BLaER1 treated with 17β-estradiol and CSF1 and Interleukin-3, amounts not matched to agents 10 nM and 100 nM (cell line): ENCODE measurements at regions not wholly inside any gene's neighbourhood (a gene's known extent, or its start where the extent isn't known, plus 50 kb on each side); places are given as distances from the start of the nearest gene placed in this dataset.
A peak's percentile ranks its signal among the peaks of the same experiment; 100 is the strongest.

ENCODE experiments used
- H3K27ac ChIP-seq, 11 experiments: shearing (Covaris generic); formaldehyde crosslinking; 2 replicates each; pipeline ENCODE4 v1.8.1; 2022
- H3K27me3 ChIP-seq, 11 experiments: shearing (Covaris generic); formaldehyde crosslinking; 2 replicates each; pipeline ENCODE4 v1.8.1; 2022
- H3K36me3 ChIP-seq, 11 experiments: shearing (Covaris generic); formaldehyde crosslinking; 2 replicates each; pipeline ENCODE4 v1.8.1; 2022
- H3K4me1 ChIP-seq, 10 experiments: shearing (Covaris generic); formaldehyde crosslinking; 2 replicates each; pipeline ENCODE4 v1.8.1; 2022
- H3K4me2 ChIP-seq, 11 experiments: shearing (Covaris generic); formaldehyde crosslinking; 2 replicates each; pipeline ENCODE4 v1.8.1; 2022
- H3K4me3 ChIP-seq, 10 experiments: shearing (Covaris generic); formaldehyde crosslinking; 2 replicates each; pipeline ENCODE4 v1.8.1; 2022
- H3K9ac ChIP-seq, 11 experiments: shearing (Covaris generic); formaldehyde crosslinking; 2 replicates each; pipeline ENCODE4 v1.8.1; 2022
- H3K9me3 ChIP-seq, 11 experiments: shearing (Covaris generic); formaldehyde crosslinking; replicated peaks in 1 of 11; 2 replicates each; pipeline ENCODE4 v1.8.1; 2022
- H4K20me1 ChIP-seq, 11 experiments: shearing (Covaris generic); formaldehyde crosslinking; 2 replicates each; pipeline ENCODE4 v1.8.1; 2022
- Cebpa-rat ChIP-seq, 11 experiments: shearing (Covaris generic); IDR thresholded peaks; 2 replicates each; pipeline ENCODE4 v1.8.1; 2022

GRCh38 chr4:81714291-81714690 lies 242.6 kb upstream of the RASGEF1B start:
- H3K4me2 ChIP-seq, result no peak overlapping the region
- TF ChIP-seq Cebpa-rat (IDR thresholded peaks at IDR 0.05), result no peak
- no peak overlapping the region for H3K4me3 ChIP-seq
- H4K20me1 ChIP-seq, result no peaks in the 10 kb centered on the region
- no peak overlapping the region for H3K9ac ChIP-seq
- no peaks in the 10 kb centered on the region for H3K27me3 ChIP-seq
- peaks cover 0 to 7% (median 0%) of the 10 kb centered on the region in 11 experiments; a peak in 4 of 22 replicates for H3K9me3 ChIP-seq
- H3K36me3 ChIP-seq, result no peaks in the 10 kb centered on the region
- peaks cover 0 to 13% (median 4%) of the 10 kb centered on the region in 10 experiments; a peak in 9 of 20 replicates for H3K4me1 ChIP-seq
- H3K27ac ChIP-seq, result no peak overlapping the region

DNA sequence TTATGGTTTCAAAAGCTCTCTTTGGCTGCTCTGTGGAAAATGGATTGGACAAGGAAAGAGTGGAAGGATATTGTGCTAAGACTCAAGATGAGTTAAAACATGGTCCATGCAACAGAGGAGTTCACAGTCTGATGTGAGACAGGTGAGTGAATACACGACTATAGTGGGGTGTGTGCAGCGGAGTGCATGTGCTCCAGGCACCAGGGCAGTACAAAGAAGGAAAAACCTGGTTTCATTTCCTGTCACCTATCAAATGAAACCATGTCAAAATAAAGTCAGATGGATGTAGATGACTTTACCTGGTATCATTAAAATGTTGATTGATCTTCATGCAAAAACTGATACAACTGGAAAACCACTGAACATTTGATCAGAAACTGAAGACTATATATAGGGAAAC lies 241.0 kb upstream of the RASGEF1B start:
- Histone ChIP-seq H3K9me3 (peaks cover 0 to 12% (median 5%) of the 10 kb centered on the region in 11 experiments; a peak in 9 of 22 replicates), H3K27me3 (no peaks in the 10 kb centered on the region), H3K27ac (no peak overlapping the region), H4K20me1 (no peaks in the 10 kb centered on the region), H3K9ac (no peak overlapping the region), H3K4me2 (0 out of 22 replicates have a peak overlapping the region, but pooled peaks of 1 of the 11 experiments have one; percentile 82), H3K4me1 (peaks cover 0 to 13% (median 4%) of the 10 kb centered on the region in 10 experiments; a peak in 9 of 20 replicates), H3K36me3 (no peaks in the 10 kb centered on the region), H3K4me3 (no peak overlapping the region)
- no peak for TF ChIP-seq Cebpa-rat (IDR thresholded peaks at IDR 0.05)

GRCh38 chr4:81704461-81704860 lies 232.8 kb upstream of the RASGEF1B start:
- H3K9ac ChIP-seq, result no peak overlapping the region
- H3K9me3 ChIP-seq, result peaks cover 0 to 7% (median 5%) of the 10 kb centered on the region in 11 experiments; a peak in 7 of 22 replicates
- no peak overlapping the region for H3K4me2 ChIP-seq
- no peaks in the 10 kb centered on the region for H3K27me3 ChIP-seq
- no peak overlapping the region for H3K4me3 ChIP-seq
- H3K27ac ChIP-seq, result no peak overlapping the region
- peaks cover 0 to 10% (median 0%) of the 10 kb centered on the region in 10 experiments; a peak in 4 of 20 replicates for H3K4me1 ChIP-seq
- H3K36me3 ChIP-seq, result no peaks in the 10 kb centered on the region
- no peak for TF ChIP-seq Cebpa-rat (IDR thresholded peaks at IDR 0.05)
- no peaks in the 10 kb centered on the region for H4K20me1 ChIP-seq

- no peak for TF ChIP-seq Cebpa-rat (IDR thresholded peaks at IDR 0.05)
- no peaks in the 10 kb centered on the region for H3K9me3 ChIP-seq
- no peaks in the 10 kb centered on the region for H3K27me3 ChIP-seq
- H4K20me1 ChIP-seq, result no peaks in the 10 kb centered on the region
- peak overlapping the region in 3 of 11 experiments; percentile 6 to 23 (median 18); a peak in 2 of 22 replicates for H3K4me2 ChIP-seq
- H3K4me3 ChIP-seq, result no peak overlapping the region
- no peak overlapping the region for H3K9ac ChIP-seq
- peaks cover 0 to 46% (median 7%) of the 10 kb centered on the region in 10 experiments; a peak in 11 of 20 replicates for H3K4me1 ChIP-seq
- H3K27ac ChIP-seq, result no peak overlapping the region
- no peaks in the 10 kb centered on the region for H3K36me3 ChIP-seq
Measured at GRCh38 chr4:81700189-81700588, 228.5 kb upstream of the RASGEF1B start.

GRCh38 chr4:81698538-81699296 lies 227.0 kb upstream of the RASGEF1B start:
- Histone ChIP-seq H3K9me3 (no peaks in the 10 kb centered on the region), H3K4me2 (peak overlapping the region in 8 of 11 experiments; percentile 1 to 39 (median 10); a peak in 7 of 22 replicates), H3K27ac (peak overlapping the region in 1 of 11 experiments; percentile 26; a peak in 1 of 22 replicates), H4K20me1 (no peaks in the 10 kb centered on the region), H3K4me3 (no peak overlapping the region), H3K4me1 (peaks cover 12 to 61% (median 19%) of the 10 kb centered on the region in 10 experiments), H3K9ac (no peak overlapping the region), H3K36me3 (no peaks in the 10 kb centered on the region), H3K27me3 (no peaks in the 10 kb centered on the region)
- no peak for TF ChIP-seq Cebpa-rat (IDR thresholded peaks at IDR 0.05)

GRCh38 chr4:81694176-81694913 lies 222.6 kb upstream of the RASGEF1B start:
- H3K4me2 ChIP-seq, result peak overlapping the region; percentile 23 to 75 (median 64); a peak in 21 of 22 replicates
- H4K20me1 ChIP-seq, result no peaks in the 10 kb centered on the region
- H3K9me3 ChIP-seq, result no peaks in the 10 kb centered on the region
- no peaks in the 10 kb centered on the region for H3K27me3 ChIP-seq
- no peaks in the 10 kb centered on the region for H3K36me3 ChIP-seq
- peak overlapping the region in 8 of 11 experiments; percentile 7 to 70 (median 40); a peak in 12 of 22 replicates for H3K9ac ChIP-seq
- H3K4me3 ChIP-seq, result peak overlapping the region in 1 of 10 experiments; percentile 1; a peak in 1 of 20 replicates
- peak overlapping the region; percentile 42 to 87 (median 71); a peak in 21 of 22 replicates for H3K27ac ChIP-seq
- peaks cover 33 to 80% (median 41%) of the 10 kb centered on the region in 10 experiments for H3K4me1 ChIP-seq
- no peak for TF ChIP-seq Cebpa-rat (IDR thresholded peaks at IDR 0.05)

GRCh38 chr4:81690871-81691270 lies 219.2 kb upstream of the RASGEF1B start:
- Histone ChIP-seq H3K27me3 (no peaks in the 10 kb centered on the region), H3K4me1 (peaks cover 33 to 53% (median 36%) of the 10 kb centered on the region in 10 experiments), H3K4me2 (peak overlapping the region in 9 of 11 experiments; percentile 7 to 63 (median 49); a peak in 16 of 22 replicates), H3K9me3 (no peaks in the 10 kb centered on the region), H3K9ac (no peak overlapping the region), H4K20me1 (no peaks in the 10 kb centered on the region), H3K36me3 (no peaks in the 10 kb centered on the region), H3K4me3 (no peak overlapping the region), H3K27ac (0 out of 22 replicates have a peak overlapping the region, but pooled peaks of 1 of the 11 experiments have one; percentile 2)
- no peak for TF ChIP-seq Cebpa-rat (IDR thresholded peaks at IDR 0.05)

DNA sequence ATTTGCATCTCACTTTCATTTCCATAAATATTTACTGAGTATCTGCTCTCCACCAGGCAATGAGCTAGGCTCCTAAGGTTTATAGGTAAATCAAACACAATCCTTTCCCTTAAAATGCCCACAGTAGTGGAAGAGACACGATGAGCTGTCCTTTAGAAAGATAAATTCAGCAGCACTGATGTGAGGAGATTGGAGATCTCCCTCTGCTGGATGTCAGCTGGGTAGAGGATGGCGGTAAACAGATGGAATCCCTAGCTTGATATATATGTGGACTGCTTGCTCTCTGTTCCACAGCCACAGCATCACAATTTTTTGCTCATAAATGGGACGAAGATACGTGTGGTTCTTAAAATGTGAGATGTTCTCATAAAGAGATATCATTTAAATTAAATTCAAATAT lies 216.4 kb upstream of the RASGEF1B start:
- H3K4me2 ChIP-seq, result no peak overlapping the region
- no peaks in the 10 kb centered on the region for H4K20me1 ChIP-seq
- H3K4me1 ChIP-seq, result peaks cover 7 to 25% (median 19%) of the 10 kb centered on the region in 10 experiments
- H3K27me3 ChIP-seq, result no peaks in the 10 kb centered on the region
- H3K9ac ChIP-seq, result no peak overlapping the region
- no peak overlapping the region for H3K27ac ChIP-seq
- no peaks in the 10 kb centered on the region for H3K36me3 ChIP-seq
- H3K4me3 ChIP-seq, result no peak overlapping the region
- H3K9me3 ChIP-seq, result no peaks in the 10 kb centered on the region
- TF ChIP-seq Cebpa-rat (IDR thresholded peaks at IDR 0.05), result no peak

DNA sequence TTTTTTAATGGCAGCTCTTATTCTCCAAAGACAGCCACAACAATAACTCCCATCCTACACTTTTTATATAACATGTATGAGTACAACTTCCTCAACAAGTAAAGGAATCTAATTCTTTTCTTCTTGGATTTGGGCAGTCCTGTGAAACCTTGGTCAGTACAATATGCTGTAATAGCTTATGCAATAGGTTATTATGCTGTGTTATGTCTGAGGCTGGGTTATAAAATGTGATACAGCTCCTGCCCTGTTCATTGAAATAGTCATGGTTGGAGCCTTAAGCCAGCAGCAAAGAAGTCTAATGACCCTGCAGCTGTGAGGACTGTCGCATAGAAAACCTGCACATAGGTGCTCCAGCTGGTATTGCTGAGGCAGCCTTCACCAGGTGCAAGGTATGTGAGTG lies 215.8 kb upstream of the RASGEF1B start:
- Histone ChIP-seq H3K4me1 (peaks cover under 1 to 21% (median 16%) of the 10 kb centered on the region in 10 experiments; a peak in 17 of 20 replicates), H3K36me3 (no peaks in the 10 kb centered on the region), H4K20me1 (no peaks in the 10 kb centered on the region), H3K4me2 (no peak overlapping the region; a peak in 1 of 22 replicates), H3K9ac (no peak overlapping the region), H3K9me3 (no peaks in the 10 kb centered on the region), H3K27ac (no peak overlapping the region), H3K4me3 (no peak overlapping the region), H3K27me3 (no peaks in the 10 kb centered on the region)
- TF ChIP-seq Cebpa-rat (IDR thresholded peaks at IDR 0.05), result no peak
